CD4-positive, alpha-beta T cell treated with Interleukin-1 beta for 1 hour (primary cell): ENCODE measurements at regions not wholly inside any gene's neighbourhood (a gene's known extent, or its start where the extent isn't known, plus 50 kb on each side); places are given as distances from the start of the nearest gene placed in this dataset.
A peak's percentile ranks its signal among the peaks of the same experiment; 100 is the strongest.

Experiments
- DNase-seq, 2 donors: peaks; one replicate each; pipeline ENCODE4 v3.0.0-alpha.2; 2020 to 2022

DNA sequence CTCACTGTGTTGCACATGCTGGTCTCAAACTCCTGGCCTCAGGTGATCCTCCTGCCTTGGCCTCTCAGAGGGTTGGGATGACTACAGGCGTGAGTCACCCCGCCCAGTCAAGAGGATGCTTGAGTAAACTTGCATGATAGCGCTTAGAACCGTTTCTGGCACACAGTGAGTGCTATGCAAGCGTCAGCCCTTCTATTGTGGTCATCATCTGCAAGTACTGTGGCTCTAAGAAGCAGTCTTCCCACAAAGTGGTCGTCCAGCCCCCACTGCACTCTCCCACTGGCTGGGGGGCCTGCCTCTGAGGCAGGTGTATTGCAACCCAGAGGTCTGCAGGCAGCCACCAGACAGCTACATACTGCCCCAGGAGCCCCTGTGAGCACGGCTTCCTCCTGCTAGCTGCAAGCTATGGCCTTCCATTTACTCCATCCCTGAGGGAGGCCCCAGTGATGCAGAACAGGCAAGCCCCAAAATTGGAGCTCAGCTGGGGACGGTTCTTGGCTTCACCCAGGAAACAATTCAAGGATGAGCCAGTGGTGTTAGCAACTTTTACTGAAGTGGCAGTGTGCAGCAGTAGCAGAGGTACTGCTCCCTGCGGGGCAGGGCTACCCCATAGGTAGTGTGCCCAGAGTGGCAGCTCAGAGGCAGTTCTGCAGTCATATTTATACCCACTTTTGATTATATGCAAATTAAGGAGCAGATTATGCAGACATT is 95.4 kb downstream of the LSM3 start:
- DNase-seq = no peak

DNA sequence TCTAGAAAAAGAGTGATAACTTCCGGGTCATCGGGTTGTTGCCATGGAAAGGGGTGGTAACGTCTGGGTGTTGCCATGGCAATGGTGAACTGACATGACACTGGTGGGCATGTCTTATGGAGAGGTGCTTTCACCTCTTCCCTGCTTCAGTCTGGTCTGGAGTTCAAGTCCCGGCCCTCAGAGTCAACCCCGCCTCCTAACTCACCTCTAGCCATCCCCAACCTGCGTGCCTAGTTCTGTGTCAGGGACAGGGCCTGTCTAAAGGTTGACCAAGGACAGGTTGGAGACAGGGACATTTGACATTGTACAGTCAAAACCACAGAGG is 96.0 kb downstream of the LSM3 start:
- no peak for DNase-seq

- peak in 1 of 2 donors; percentile 2 for DNase-seq
These were observed 96.7 kb downstream of the LSM3 start for GRCh38 chr3:14274999-14275961.

- no peak for DNase-seq
These were observed 97.6 kb downstream of the LSM3 start for GRCh38 chr3:14275962-14276909.

- DNase-seq = no peak
These were observed 98.9 kb downstream of the LSM3 start for GRCh38 chr3:14277557-14277956.

- no peak for DNase-seq
These were observed 99.7 kb downstream of the LSM3 start for GRCh38 chr3:14278265-14278798.

- DNase-seq = no peak
These were observed 100.4 kb downstream of the LSM3 start for GRCh38 chr3:14278799-14279625.

DNA sequence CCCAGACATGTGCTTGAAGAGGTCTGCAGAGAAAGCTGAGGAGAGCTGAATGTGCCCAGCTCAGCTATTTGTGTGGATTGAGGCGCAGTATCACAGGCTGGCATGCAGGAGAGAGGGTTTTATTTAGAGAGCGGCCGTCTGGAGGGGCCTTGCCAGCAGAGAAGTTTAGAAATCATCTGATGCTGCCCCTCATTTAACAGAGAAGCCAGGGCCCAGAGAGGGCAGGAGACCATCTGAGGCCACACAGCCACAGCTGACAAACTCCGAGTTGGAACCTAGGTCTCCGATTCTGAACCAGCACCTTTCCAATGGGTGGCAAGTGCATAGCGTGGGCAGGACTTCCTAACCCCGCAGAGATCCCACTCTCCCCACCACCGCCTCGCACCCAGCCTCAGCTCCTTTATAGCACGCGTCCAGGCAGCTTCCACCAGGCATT is 101.0 kb downstream of the LSM3 start:
- no peak for DNase-seq

DNA sequence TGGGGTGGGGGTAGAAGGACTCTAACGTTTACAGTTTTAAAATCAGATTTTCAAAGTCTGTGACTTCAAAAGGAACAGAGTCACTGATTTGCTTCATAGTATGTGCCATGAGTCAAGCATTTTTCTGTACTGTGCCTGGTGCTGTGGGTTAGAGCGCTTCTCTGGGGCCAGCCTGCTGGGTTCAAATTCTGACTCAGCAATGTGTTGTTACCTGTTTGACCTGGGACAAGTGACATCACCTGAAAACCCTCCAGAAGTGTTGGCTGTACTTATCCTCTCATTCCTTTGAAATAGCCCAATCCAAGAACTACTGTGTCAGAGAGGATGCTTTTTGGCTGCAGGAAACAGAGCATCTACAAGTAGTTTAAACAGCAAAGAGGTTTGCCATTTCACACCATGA is 101.7 kb downstream of the LSM3 start:
- no peak for DNase-seq

- no peak for DNase-seq
These were observed 102.4 kb downstream of the LSM3 start for GRCh38 chr3:14281053-14281452.

DNA sequence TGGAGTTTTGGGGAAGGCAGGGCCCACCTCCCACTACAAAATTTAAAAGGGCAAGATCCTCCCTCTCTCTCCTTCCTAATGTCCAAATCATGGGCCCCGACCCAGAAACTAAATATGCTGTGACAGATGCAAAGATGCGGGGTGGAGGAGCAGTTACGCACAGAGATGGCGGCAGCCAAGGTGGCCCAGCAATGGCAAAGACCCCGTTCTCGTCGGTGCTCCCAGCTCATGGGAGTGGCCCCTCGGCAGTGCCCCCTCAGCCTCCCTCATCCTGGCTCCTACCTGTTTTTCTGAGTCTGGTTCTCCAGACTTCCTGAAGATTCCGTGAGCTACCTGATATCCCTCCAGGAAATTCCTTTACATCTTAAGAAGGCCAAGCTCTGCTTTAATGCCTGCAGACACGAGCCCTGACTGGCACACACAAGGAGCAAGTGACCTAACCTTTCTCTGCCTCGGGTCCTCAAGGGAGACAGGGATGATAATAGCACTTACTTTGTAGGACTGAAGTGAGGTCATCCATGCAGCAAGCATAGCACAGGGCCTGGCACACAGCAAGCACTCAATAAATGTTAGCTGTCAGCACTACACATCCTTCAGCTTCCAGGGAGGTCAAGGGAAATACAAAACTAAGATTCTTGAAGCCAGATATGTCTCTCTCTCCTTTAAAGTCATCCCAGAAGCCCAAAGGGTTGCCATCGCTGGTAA is 103.5 kb downstream of the LSM3 start:
- no peak for DNase-seq

DNA sequence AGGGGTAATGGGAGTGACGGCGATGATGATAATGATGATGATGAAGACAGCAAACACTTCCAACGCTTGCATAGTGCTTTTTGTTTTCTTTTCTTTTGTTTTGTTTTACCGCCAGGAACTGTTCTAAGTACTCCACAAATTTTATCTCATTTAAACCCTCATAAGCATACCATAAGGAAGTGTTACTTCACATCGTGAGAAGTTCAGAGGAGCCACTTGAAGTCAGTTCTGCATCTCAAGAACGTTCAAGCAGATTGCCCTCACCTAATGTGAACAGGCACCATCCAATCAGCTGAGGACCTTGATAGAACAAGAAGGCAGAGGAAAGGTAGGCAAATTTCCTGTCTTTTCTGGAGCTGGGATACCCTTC is 104.1 kb downstream of the LSM3 start:
- DNase-seq = no peak

- DNase-seq = no peak
These were observed 104.6 kb downstream of the LSM3 start for GRCh38 chr3:14283092-14283812.

GRCh38 chr3:14283813-14284438 is 105.3 kb downstream of the LSM3 start:
- no peak for DNase-seq

GRCh38 chr3:14284694-14285547 is 106.3 kb downstream of the LSM3 start:
- no peak for DNase-seq

- no peak for DNase-seq
These were observed 106.9 kb downstream of the LSM3 start for GRCh38 chr3:14285548-14285925.

DNA sequence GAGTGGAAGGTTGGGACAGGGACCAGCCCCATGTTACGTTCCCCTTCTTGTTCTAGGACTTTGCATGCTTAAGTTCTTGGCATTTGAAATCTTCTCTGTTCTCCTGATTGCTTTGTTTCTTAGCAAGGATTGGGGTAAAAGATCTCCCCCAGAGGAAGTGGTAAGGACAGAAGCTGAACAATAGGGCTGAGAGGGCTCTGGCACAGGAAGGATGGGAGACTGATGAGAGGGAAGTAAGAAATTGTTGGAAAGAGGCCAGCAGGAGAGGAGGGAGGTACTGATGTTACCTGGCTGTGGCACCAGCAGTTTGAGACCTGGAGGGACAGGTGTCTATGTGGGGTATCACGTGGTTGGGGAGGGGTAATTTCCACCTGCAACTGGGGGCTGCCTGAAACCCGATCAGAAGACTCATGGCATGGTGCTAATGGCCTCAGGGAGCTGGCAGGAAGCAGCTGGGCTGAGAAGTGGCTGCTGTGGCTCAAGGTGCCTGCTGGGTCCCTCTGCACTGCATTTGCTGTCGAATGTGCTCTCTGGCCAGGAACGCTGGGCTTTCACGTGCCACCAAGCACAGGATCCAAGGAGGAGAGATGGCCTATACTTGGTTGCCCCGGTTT is 108.4 kb downstream of the LSM3 start:
- DNase-seq = no peak

DNA sequence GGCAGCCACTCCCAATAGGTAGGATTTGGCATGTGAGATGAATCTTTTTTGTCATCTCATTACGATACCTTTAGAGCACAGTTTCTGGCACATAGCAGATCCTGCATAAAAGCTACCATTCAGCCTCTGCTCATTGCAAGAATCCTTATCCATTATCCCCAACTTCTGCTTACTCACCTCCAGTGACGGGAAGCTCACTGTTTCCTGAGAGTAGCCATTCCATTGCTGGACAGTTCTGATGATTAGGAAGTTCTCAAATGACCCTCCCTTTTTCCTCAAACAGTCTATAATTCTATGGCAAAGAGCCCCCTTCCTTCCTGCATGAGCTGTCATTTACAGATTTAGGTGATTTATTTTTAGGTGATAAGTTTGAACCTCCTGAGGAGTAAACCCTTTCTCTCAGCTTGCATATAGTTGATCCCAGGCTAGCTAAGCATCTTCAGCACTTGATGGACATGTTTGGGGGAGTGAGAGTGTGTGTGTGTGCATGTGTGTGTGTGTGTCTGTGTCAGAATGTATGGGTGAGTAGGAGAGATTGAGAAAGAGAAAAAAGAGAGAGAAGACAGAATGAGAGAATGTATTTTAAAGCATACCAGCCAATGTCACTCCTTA is 109.7 kb downstream of the LSM3 start:
- DNase-seq = no peak
